ENCODE measurements at regions not wholly inside any gene's neighbourhood (a gene's known extent, or its start where the extent isn't known, plus 50 kb on each side); places are given as distances from the start of the nearest gene placed in this dataset.
A peak's percentile ranks its signal among the peaks of the same experiment; 100 is the strongest.

DNA sequence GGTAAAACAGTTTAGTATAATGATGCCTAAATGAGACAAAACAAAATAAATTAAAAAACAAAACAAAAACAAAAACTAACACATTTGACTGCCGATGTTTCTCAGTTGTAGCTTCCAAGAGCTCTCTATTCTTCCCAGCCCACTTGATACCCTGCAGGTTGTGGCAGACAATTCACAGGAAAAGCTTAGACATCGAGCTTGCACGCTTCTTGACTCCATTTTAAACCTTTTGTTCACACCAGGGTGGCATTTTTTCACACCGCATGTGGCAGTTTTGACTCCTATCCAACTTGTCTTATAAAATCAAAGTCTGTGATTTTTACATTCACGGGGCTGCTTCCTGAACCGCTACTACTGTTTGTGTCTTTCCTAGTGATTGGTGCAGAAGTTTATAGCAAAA, 575.9 kb downstream of the USP25 start:
- TF ChIP-seq, protein P1, sequence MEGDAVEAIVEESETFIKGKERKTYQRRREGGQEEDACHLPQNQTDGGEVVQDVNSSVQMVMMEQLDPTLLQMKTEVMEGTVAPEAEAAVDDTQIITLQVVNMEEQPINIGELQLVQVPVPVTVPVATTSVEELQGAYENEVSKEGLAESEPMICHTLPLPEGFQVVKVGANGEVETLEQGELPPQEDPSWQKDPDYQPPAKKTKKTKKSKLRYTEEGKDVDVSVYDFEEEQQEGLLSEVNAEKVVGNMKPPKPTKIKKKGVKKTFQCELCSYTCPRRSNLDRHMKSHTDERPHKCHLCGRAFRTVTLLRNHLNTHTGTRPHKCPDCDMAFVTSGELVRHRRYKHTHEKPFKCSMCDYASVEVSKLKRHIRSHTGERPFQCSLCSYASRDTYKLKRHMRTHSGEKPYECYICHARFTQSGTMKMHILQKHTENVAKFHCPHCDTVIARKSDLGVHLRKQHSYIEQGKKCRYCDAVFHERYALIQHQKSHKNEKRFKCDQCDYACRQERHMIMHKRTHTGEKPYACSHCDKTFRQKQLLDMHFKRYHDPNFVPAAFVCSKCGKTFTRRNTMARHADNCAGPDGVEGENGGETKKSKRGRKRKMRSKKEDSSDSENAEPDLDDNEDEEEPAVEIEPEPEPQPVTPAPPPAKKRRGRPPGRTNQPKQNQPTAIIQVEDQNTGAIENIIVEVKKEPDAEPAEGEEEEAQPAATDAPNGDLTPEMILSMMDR (IDR thresholded peaks at IDR 0.05 in 4 of 5, conservative IDR thresholded peaks at IDR 0.05 in 1 of 5): peak in 1 of 5 experiments; percentile 12
- no peak for TF ChIP-seq POLR2A (IDR thresholded peaks at IDR 0.05)
- H3K4me3 ChIP-seq: peak overlapping the region; percentile 45 to 52 (median 50)

DNA sequence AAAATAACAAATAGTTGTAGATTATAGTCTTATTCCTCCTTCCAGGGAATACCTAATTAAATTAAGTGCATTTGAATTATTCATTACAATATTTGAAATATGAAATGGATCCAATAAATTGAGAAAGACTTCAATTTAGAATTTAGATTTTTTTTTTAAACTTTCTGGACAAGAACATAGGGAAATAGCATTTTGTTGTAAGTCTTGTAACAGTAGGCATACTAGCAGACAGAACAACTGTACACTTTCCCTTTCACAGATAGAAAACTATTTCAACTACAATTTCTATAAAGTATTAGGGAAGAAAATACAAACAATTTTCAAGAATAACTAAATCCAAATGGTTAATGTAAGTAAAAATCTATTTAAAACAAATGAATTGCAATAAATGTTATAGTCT, 577.5 kb downstream of the USP25 start:
- in situ Hi-C loops (cut with MboI; ENCODE audit: low sequenced_read_pairs in 4 of 4) (loop anchor here in 3 of 4 donors (10.0 kb wide), 3 partner anchors 108 to 278 kb away; no protein-coding TSS in a partner anchor), intact Hi-C loops (cut with DNase I; ENCODE audit: low total_unique reads) (loop anchor here (5.0 kb wide), 1 partner anchor 95 kb away; no protein-coding TSS in a partner anchor)
- H3K4me3 ChIP-seq: peak overlapping the region; percentile 45 to 52 (median 50)

More for the DNA sequence above, 575.9 kb downstream of the USP25 start:
- no peaks in the 10 kb centered on the region for H3K36me3 ChIP-seq
- H3K27ac ChIP-seq: peak overlapping the region; percentile 78 to 85 (median 82)
- no peaks in the 10 kb centered on the region for H3K27me3 ChIP-seq
- peak in 1 of 2 donors; percentile 21 for DNase-seq
- in situ Hi-C loops (cut with MboI; ENCODE audit: low sequenced_read_pairs in 4 of 4) (loop anchor here in 3 of 4 donors (10.0 kb wide), 3 partner anchors 109 to 279 kb away; no protein-coding TSS in a partner anchor), intact Hi-C loops (cut with DNase I; ENCODE audit: low total_unique reads) (loop anchor here (2.0 to 5.0 kb wide), 2 partner anchors 93 to 111 kb away; no protein-coding TSS in a partner anchor)
- peak; percentile 24 to 31 for ATAC-seq
- no peaks in the 10 kb centered on the region for H3K9me3 ChIP-seq
- H3K4me1 ChIP-seq: peaks cover 15 to 20% of the 10 kb centered on the region in 2 donors

DNA sequence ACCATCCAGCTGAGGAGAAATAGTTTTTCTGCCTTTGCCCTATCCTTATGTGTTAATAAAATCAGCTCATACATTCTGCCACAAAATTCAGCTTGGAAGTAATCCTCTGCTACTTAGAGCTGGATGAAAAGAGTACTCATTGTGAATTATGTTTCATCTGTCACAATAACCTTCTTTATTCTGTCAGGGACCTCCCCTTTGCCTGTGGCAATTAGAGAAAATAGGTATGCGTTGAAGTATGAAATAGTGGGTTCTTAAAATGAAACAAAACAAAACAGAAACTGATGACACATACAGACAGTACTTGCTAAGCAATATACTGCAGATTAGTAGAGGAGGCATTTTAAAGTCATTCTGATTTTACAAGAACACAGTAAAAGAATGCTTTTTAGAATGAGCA, 578.5 kb downstream of the USP25 start:
- H3K9me3 ChIP-seq: no peaks in the 10 kb centered on the region
- no peak for TF ChIP-seq POLR2A (IDR thresholded peaks at IDR 0.05)
- TF ChIP-seq, protein P1 (IDR thresholded peaks at IDR 0.05 in 4 of 5, conservative IDR thresholded peaks at IDR 0.05 in 1 of 5): no peak
- H3K27me3 ChIP-seq: no peaks in the 10 kb centered on the region
- peak overlapping the region; percentile 45 to 52 (median 50) for H3K4me3 ChIP-seq
- no peaks in the 10 kb centered on the region for H3K36me3 ChIP-seq
- ATAC-seq (peak in 1 of 2 donors; percentile 37), DNase-seq (no peak)
- in situ Hi-C loops (cut with MboI; ENCODE audit: low sequenced_read_pairs in 4 of 4) (loop anchor here in 3 of 4 donors (10.0 kb wide), 3 partner anchors 107 to 277 kb away; no protein-coding TSS in a partner anchor), intact Hi-C loops (cut with DNase I; ENCODE audit: low total_unique reads) (loop anchor here (2.0 to 5.0 kb wide), 2 partner anchors 96 to 111 kb away; no protein-coding TSS in a partner anchor)
- H3K4me1 ChIP-seq: peaks cover 5 to 9% of the 10 kb centered on the region in 2 donors
- H3K27ac ChIP-seq: peak overlapping the region; percentile 63 to 85 (median 82)

More for the DNA sequence above, 577.5 kb downstream of the USP25 start:
- DNase-seq (no peak), ATAC-seq (no peak)
- TF ChIP-seq, protein P1 (IDR thresholded peaks at IDR 0.05 in 4 of 5, conservative IDR thresholded peaks at IDR 0.05 in 1 of 5): no peak
- no peak for TF ChIP-seq POLR2A (IDR thresholded peaks at IDR 0.05)
- Histone ChIP-seq H3K9me3 (no peaks in the 10 kb centered on the region), H3K4me1 (peaks cover 13 to 19% of the 10 kb centered on the region in 2 donors), H3K27ac (peak overlapping the region; percentile 78 to 85 (median 82)), H3K27me3 (no peaks in the 10 kb centered on the region), H3K36me3 (no peaks in the 10 kb centered on the region)

DNA sequence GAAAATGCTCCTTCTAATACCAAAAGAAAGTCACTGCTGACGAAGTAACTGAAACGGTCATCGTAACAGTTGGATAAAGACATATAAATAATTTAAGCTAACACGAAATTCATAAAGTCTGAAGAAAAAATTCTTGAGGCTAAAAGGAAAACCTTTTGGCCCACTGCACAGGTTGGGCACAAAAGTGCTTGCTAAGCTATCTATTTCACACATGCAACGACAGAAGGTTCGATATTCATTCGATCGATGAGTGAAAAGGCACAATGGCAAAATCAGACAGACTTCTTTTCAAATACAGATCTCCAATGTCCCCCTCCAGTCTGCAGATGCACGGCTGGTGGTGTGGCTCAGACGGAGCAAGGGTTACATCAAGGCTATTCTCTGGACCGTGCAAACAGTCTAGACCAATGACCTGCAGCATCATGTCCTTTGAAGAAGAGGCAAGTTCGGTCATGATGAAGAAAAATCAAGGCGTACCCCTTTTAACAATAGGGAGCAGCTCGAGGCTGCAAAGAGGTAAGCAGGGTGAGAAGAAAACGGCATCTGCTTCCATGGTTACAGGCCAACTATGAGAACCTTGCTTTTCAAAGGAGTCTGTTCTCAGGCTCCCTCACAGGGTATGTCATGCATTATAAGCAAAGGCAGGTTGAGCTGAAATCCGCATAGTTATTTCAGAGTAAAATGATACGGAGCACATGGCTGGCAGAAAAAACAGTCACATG, 579.6 kb downstream of the USP25 start:
- H3K4me3 ChIP-seq: peak overlapping the region; percentile 45 to 52 (median 50)

More for the DNA sequence above, 579.6 kb downstream of the USP25 start:
- no peaks in the 10 kb centered on the region for H3K9me3 ChIP-seq
- intact Hi-C loops (cut with DNase I; ENCODE audit: low total_unique reads) (loop anchor here (2.0 to 5.0 kb wide), 2 partner anchors 97 to 109 kb away; no protein-coding TSS in a partner anchor), in situ Hi-C loops (cut with MboI; ENCODE audit: low sequenced_read_pairs in 4 of 4) (loop anchor here in 3 of 4 donors (10.0 kb wide), 3 partner anchors 105 to 275 kb away; no protein-coding TSS in a partner anchor)
- TF ChIP-seq, protein P1 (IDR thresholded peaks at IDR 0.05 in 4 of 5, conservative IDR thresholded peaks at IDR 0.05 in 1 of 5): no peak
- TF ChIP-seq POLR2A (IDR thresholded peaks at IDR 0.05): no peak
- ATAC-seq (peak; percentile 59 to 63), DNase-seq (no peak)
- H3K4me1 ChIP-seq: no peaks in the 10 kb centered on the region
- H3K36me3 ChIP-seq: no peaks in the 10 kb centered on the region
- no peaks in the 10 kb centered on the region for H3K27me3 ChIP-seq
- H3K27ac ChIP-seq: peak overlapping the region; percentile 63 to 85 (median 82)

All from gastrocnemius medialis (tissue), 4 donors.